ENCODE measurements at regions not wholly inside any gene's neighbourhood (a gene's known extent, or its start where the extent isn't known, plus 50 kb on each side); places are given as distances from the start of the nearest gene placed in this dataset.

- TF ChIP-seq CTCF (IDR thresholded peaks at IDR 0.05 in 2 of 3, conservative IDR thresholded peaks at IDR 0.05 in 1 of 3; ENCODE audit: borderline replicate concordance in 1 of 3, insufficient read depth in 1 of 3, low read depth in 2 of 3, low read length in 2 of 3) (no peak), RAD21 (IDR thresholded peaks at IDR 0.05; ENCODE audit: low read depth) (no peak), EZH2 (IDR thresholded peaks at IDR 0.05) (no peak), POLR2AphosphoS5 (IDR thresholded peaks at IDR 0.05; ENCODE audit: low read depth, low read length) (no peak)
Observed at GRCh38 chr20:52688345-52688744, 283.8 kb upstream of the TSHZ2 start.

All from HCT116 (cell line).